ENCODE measurements at regions not wholly inside any gene's neighbourhood (a gene's known extent, or its start where the extent isn't known, plus 50 kb on each side); places are given as distances from the start of the nearest gene placed in this dataset.

DNA sequence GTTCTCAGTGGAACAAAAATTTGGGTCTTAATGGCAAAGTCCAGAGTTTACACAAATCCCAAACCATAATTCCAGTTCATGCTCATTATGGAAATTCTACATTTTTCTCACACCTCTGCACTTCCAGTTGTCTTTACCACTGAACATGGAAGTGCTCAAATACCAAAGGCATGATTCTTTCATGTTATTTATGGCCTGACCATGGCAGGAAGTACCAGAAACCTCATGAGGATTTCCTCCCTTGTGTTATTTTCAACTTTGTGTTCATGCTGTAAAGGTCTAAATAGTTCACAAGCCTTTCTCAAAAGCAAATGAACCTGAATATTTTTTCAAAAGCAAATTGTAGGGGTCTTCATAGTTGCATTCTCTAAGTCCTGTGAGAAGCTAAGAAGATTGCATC, 82.0 kb upstream of the ITGA1 start:
- no peaks in the 10 kb centered on the region for H3K36me3 ChIP-seq
- no peak for DNase-seq
- no peaks in the 10 kb centered on the region for H3K27me3 ChIP-seq (ENCODE audit: low read depth)
- H3K9me3 ChIP-seq (replicated peaks), result no peaks in the 10 kb centered on the region
- TF ChIP-seq, protein P1, sequence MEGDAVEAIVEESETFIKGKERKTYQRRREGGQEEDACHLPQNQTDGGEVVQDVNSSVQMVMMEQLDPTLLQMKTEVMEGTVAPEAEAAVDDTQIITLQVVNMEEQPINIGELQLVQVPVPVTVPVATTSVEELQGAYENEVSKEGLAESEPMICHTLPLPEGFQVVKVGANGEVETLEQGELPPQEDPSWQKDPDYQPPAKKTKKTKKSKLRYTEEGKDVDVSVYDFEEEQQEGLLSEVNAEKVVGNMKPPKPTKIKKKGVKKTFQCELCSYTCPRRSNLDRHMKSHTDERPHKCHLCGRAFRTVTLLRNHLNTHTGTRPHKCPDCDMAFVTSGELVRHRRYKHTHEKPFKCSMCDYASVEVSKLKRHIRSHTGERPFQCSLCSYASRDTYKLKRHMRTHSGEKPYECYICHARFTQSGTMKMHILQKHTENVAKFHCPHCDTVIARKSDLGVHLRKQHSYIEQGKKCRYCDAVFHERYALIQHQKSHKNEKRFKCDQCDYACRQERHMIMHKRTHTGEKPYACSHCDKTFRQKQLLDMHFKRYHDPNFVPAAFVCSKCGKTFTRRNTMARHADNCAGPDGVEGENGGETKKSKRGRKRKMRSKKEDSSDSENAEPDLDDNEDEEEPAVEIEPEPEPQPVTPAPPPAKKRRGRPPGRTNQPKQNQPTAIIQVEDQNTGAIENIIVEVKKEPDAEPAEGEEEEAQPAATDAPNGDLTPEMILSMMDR (IDR thresholded peaks at IDR 0.05; ENCODE audit: borderline replicate concordance), result no peak
- H3K27ac ChIP-seq (replicated peaks), result peak overlapping the region; percentile 65
- intact Hi-C loops (cut with micrococcal nuclease), result loop anchor here (10.0 kb wide), 1 partner anchor 79 kb away; the partner anchor contains the start of genes ITGA1 and PELO
- no peak overlapping the region for H3K4me3 ChIP-seq
- peaks cover 54% of the 10 kb centered on the region for H3K4me1 ChIP-seq

DNA sequence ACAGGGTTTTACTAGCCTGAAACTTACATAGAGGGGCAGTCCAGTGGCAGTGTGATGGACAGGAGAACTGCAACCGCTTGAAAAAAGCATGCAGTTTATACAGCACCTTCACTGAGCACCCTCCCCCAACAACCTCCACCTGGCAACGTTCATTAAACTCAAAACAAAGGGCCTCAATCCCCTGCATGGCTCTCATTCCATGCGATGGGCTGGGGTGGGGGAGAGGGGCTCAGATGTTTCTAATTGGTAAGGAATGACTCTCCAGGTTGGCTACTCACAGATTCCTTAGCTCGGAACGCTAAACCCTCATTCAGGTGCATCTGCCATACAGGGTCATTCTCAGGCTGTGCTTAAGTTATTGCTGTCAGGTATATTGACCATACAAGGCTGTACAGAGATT, 80.9 kb upstream of the ITGA1 start:
- intact Hi-C loops (cut with micrococcal nuclease), result loop anchor here (10.0 kb wide), 1 partner anchor 78 kb away; the partner anchor contains the start of genes ITGA1 and PELO
- TF ChIP-seq, protein P1 (IDR thresholded peaks at IDR 0.05; ENCODE audit: borderline replicate concordance), result no peak
- no peaks in the 10 kb centered on the region for H3K36me3 ChIP-seq
- DNase-seq, result no peak
- H3K9me3 ChIP-seq (replicated peaks), result no peaks in the 10 kb centered on the region
- peak overlapping the region; percentile 65 for H3K27ac ChIP-seq (replicated peaks)
- H3K27me3 ChIP-seq (ENCODE audit: low read depth), result no peaks in the 10 kb centered on the region
- no peak overlapping the region for H3K4me3 ChIP-seq
- H3K4me1 ChIP-seq, result peaks cover 63% of the 10 kb centered on the region

DNA sequence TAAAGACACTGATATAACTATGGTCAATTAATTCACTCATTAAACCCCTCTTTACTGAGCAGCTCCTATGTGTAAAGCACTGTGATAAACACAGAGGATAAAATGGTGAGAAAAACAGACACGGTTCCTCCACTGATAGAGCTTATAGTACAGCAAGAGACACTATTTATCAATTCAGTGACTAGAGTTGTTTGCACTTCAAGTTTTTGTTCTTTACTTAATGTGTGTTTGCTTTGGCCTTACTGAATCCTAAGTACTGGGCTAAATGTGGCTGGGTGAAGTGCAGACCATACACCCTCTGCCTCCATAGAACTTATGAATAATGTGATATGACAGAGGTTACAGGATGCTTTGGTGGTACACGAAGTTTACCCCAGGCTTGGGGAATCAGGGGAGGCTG, 80.1 kb upstream of the ITGA1 start:
- Histone ChIP-seq H3K27me3 (ENCODE audit: low read depth) (no peaks in the 10 kb centered on the region), H3K9me3 (replicated peaks) (no peaks in the 10 kb centered on the region), H3K4me1 (peaks cover 59% of the 10 kb centered on the region), H3K27ac (replicated peaks) (no peak overlapping the region), H3K36me3 (no peaks in the 10 kb centered on the region), H3K4me3 (no peak overlapping the region)
- TF ChIP-seq, protein P1 (IDR thresholded peaks at IDR 0.05; ENCODE audit: borderline replicate concordance), result no peak
- intact Hi-C loops (cut with micrococcal nuclease), result loop anchor here (10.0 kb wide), 1 partner anchor 77 kb away; the partner anchor contains the start of genes ITGA1 and PELO
- no peak for DNase-seq

GRCh38 chr5:52708463-52708862, 79.3 kb upstream of the ITGA1 start:
- Histone ChIP-seq H3K27ac (replicated peaks) (peak overlapping the region; percentile 74), H3K27me3 (ENCODE audit: low read depth) (no peaks in the 10 kb centered on the region), H3K4me1 (peaks cover 52% of the 10 kb centered on the region), H3K9me3 (replicated peaks) (no peaks in the 10 kb centered on the region), H3K4me3 (no peak overlapping the region), H3K36me3 (no peaks in the 10 kb centered on the region)
- intact Hi-C loops (cut with micrococcal nuclease), result loop anchor here (10.0 kb wide), 1 partner anchor 76 kb away; the partner anchor contains the start of genes ITGA1 and PELO
- DNase-seq, result no peak
- TF ChIP-seq, protein P1 (IDR thresholded peaks at IDR 0.05; ENCODE audit: borderline replicate concordance), result no peak

DNA sequence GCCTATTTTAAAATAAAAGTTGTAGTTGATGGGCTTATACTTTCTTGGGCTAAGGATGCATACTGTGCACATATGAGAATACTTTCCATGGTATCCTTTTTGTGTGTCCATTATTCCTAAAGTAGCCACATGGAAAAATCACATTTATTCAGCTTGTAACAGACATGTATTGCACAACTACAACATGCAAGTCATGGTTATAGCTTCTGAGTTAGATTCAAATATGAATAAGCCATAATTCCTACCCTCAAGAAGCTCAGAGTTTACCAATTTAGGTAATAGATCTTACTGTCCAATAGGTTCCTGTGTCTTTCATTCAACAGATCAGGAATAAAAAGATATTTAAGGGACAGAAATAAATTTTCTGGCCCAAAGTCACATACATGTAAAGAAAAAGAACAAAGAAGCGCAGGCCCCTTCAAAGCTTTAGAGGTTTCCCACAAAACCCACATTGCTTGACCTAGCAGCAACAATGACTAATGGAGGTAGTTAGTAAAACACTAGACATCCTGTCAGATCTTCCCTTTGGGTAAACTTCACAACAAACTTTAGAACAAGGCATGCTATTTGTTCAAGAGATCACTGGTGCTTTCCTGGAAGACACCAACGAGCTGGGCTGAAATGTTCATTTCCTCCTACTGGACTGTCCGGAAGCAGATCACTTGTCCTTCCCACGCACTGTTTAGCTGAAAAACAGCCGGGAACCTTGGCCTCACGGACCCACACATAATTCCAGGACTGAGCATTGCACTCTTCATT, 78.4 kb upstream of the ITGA1 start:
- intact Hi-C loops (cut with micrococcal nuclease), result loop anchor here (10.0 kb wide), 1 partner anchor 75 kb away; the partner anchor contains the start of genes ITGA1 and PELO
- Histone ChIP-seq H3K4me1 (peaks cover 52% of the 10 kb centered on the region), H3K36me3 (no peaks in the 10 kb centered on the region), H3K27me3 (ENCODE audit: low read depth) (no peaks in the 10 kb centered on the region), H3K9me3 (replicated peaks) (no peaks in the 10 kb centered on the region), H3K27ac (replicated peaks) (peak overlapping the region; percentile 74), H3K4me3 (no peak overlapping the region)
- DNase-seq, result no peak
- TF ChIP-seq, protein P1 (IDR thresholded peaks at IDR 0.05; ENCODE audit: borderline replicate concordance), result no peak
